Fibroblast of the conjunctiva (primary cell): ENCODE measurements at regions not wholly inside any gene's neighbourhood (a gene's known extent, or its start where the extent isn't known, plus 50 kb on each side); places are given as distances from the start of the nearest gene placed in this dataset.

ENCODE experiments used
- DNase-seq: peaks from one replicate; pipeline ENCODE4 v3.0.0-alpha.2; 2010; ENCODE audit warnings: low read depth

DNA sequence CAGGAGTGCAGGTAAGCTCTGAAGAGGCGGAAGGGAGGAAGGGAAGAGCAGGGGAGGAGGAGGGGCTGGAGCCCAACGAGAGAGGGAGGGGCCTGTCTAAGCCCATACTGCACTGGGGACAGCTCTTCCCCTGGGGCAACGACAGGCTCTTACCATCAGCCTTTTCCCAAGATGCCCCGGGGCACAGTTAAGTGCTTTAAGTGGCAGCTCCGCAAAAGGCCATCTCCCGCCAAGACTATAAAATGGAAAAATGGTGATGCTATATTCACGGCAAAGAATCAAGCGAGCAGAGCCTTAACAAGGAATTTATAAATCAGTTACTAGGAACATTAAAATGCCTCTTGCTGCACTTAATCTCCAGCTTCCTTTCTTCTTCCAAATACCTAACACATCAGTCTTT, 110.2 kb upstream of the NLRP1 start:
- no peak for DNase-seq

DNA sequence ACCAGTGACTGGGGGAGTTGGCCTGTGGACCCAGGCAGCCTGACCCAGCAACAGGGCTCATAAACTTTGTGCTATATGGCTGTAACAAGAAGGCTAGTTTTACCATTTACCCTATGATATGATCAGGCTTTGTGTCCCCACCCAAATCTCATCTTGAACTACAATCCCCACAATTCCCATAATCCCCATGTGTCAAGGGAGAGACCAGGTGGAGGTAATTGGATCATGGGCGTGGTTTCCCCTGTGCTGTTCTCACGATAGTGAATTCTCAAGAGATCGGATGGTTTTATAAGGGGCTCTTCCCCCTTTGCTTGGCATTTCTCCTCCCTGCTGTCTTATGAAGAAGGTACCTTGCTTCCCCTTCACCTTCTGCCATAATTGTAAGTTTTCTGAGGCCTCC, 111.2 kb upstream of the NLRP1 start:
- DNase-seq = no peak

DNA sequence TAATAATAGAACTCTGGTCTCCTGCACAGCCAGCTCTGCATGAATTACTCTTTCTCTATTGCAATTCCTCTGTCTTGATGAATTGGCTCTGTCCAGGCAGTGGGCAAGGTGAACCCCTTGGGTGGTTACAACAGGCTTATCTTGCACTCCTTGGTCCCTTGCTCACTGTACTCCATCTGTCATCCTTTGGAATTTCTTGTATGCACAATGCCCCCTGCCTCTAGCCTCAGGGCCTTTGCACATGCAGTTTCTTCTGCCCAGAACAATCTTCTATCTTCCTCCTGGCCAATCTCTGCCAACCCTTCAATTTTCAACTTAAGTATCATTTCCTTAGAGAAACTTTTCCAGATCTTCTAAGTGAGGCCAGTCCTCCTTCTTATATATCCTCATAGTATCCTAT, 114.7 kb upstream of the NLRP1 start:
- no peak for DNase-seq

DNA sequence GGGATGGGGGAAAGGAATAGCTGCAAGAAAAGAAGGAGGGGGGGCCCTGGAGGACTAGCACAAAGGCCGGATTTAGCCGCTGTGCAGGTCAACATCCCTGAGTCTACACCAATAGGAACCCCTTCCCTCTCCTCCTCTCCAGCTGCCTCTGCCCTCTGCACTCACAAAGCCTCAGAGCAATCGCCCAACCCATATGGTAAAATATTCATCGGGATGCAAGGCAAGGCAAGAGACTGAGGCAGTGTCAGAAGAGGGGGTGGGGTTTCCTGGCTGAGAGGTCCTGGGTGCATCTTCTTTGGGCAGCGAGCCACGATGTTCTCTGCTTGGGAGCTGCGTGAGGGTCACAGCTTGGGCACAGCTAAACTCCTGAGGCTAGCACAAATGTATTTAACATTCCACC, 115.5 kb upstream of the NLRP1 start:
- no peak for DNase-seq

DNA sequence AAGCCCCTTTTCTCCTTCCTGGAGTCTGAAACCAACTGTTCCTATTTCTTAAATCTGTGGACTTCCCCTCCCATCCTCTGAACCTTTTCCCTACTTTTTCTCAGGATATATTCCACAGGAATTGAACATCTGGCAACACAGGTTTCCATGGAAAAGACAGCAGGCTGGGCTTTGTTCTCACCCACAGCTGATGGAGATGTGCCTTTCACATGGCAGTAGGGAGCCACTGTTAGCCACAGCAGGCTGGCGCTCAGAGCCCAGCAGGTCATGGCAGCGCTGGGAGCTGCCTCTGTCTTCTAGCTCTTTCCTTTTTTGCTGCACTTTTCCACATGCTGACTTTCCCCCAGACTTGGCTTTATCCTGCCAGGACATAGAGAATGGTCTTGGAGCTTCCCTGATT, 116.4 kb upstream of the NLRP1 start:
- no peak for DNase-seq

DNA sequence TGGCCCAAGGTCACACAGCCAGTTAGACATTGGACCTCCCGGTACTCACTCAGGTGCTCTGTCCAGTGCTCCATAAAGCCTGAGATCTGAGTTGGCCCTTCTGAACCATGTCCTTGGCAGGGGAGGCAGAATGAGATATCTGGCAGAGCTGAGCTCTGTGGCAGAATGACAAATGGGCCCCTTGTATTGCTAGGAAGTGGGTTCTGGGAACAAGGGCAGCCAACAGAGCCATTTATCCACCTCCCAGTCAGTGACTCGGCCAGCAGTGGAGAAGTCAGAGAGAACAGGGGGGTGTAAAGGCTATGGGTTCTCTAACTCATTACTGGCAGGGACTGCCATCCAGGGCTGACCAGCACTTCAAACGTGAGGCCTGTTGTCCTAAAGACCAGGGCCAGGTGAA, 117.1 kb upstream of the NLRP1 start:
- no peak for DNase-seq

DNA sequence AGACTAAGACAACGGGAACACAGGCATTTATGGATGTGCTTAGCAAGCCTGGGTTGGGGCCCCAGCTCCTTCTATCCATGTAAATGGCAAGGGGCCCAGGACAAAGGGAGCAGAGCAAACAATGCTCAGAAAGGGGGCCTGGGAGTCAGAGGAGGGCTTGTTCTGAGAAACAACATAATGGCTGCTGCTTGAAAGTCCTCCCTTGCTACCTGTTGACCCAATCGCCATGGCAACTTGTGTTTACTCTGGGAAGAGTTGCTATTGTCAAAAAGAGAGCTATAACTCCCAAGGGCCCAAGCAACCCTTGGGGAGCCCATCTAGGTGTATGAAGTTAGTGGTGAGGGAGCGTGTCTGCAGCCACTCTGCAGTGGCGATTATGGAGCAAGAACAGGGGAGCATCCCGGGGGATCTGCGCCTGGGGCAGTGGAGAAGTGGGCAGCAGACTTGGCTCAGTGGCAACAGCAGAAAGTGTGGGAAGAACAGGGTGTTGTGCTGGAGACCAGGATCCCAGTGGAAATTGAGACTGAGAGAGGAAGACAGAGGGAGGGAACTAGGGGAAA, 118.7 kb upstream of the NLRP1 start:
- DNase-seq = no peak

DNA sequence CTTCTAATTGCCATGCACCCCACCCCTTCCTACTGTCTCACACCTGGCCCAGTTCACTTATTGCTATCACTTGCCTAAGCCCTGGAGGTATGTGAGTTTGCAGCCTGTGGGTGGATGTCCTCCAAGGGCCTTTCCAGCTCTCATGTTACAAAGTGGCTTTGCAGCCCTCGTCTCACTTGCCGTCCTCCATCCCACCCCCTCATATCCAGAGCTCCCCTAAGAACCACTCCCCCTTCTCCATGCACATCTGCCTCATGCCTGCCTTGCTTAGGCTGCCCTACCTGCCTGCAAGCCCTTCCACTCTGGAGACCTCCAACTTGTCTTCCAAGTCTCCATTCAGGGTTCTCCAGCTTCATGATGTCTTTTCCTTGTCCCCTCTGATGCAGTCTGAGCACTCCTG, 119.4 kb upstream of the NLRP1 start:
- DNase-seq = no peak

DNA sequence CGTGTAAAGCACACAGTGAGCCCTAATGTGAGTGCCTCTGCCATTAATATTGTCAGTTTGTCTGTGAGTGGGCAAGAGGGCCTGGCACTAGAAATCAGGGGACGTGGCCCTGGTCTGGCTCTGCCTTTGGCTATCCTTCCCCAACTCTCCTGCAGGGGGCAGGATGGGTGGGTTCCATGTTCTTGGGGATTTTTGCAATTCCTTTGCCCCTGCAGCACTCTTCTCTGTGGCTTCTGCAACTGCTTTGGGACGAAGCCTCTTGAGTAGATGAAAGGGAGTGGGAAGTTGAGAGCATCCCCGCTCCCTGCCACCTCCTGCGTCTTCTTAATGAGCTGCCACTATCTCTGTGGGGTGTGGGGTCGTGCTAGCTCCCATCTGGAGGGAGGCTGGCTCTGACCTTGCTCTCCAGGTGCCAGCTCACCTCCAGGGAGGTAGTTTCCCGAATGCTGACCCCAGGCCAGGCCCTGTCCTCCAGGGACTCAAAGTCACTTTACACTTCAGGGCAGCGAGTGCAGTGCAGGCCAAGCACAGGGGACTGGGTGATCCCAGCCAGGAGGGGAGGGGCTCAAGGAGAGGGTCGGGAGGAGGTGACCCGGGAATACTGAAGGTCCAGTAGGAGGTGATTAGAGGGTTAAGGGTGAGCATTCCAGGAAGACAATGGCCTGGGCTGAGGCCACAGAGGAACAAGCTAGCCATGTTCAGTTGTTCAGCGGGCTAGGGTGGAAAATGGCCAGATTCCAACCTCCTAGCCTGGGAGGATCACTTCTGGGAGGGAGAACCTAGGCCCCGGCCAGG, 121.0 kb upstream of the NLRP1 start:
- DNase-seq = no peak

DNA sequence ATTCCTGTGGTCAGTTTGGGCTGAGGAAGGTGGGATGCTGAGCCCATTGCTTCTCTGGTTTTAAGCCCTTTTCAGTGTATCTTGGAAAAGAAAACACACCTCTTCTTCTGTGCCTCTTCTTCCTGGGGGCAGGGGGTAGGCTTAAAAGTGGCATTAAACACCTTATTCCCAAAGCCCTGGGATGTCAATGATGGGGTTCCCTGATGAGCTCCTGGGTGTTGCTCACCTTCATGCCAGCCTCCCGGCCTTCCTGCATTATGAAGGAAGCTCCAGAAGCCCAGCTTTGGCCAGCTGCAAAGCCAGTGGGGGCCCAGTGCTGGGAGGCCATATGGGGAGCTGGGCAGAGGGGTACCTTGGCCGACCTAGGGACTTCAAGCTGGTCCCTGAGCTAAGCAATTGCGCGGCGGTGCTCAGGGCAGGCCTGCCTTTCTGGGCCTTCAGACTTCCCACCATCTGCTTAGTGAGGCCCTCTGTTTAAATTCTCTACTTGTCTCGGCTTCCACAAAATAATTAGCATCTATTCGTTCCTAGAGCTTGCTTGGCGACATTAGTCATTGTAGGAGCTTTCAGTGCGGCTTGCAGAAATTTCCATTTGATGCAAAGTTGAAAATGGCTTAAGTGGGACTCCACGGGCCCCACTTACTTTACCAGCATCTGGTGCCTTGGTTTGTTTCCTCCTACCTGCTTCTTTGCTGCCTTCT, 121.7 kb upstream of the NLRP1 start:
- DNase-seq = no peak

DNA sequence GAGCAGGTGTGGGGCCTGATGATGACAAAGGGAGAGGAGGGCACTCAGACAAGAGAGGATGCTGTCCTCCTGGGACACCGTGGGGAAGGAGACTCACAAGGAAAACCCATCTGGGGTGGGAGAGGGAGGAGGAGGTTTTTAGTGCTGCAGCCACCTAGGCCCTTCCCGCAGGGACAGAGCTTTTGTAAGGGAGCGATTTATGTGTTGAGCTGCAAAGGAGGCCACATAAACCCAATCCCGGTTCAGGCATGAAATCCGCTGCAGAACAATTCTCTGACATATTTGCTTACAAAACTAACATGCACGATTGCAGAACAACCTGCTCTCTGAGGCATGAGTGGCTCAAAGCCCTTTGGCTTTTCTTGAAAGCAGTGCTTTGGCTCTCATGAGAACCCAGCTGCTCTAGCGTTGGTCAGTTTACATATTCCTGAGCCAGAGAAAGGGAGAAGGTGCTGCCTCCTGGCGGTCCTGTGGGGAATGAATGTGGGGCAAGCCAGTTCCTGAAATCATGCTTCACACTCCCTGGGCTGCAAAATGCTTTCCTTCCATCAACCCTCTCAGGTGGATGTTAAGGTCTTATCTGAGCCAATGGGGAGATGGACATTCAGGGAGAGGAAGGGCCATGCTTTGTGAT, 122.4 kb upstream of the NLRP1 start:
- peak; percentile 27 for DNase-seq

DNA sequence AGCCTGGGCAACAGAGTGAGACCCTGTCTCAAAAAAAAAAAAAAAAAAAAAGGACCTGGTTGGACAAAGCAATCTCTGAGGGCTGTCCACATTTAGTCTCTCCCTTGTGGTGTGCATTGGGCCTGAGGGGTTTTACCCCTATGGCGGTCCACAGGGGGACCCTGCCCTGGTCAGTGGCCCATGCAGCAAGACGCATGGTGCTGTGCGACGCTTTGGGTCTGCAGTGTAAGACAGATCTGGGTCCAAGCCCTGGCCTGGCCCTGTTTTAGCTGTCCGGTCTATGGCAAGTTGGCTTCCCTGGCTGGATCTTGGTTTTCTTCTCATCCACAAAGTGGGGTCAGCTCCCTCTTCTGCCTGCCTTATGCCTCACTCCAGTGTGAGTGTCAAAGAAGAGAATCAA, 123.2 kb upstream of the NLRP1 start:
- DNase-seq = no peak

DNA sequence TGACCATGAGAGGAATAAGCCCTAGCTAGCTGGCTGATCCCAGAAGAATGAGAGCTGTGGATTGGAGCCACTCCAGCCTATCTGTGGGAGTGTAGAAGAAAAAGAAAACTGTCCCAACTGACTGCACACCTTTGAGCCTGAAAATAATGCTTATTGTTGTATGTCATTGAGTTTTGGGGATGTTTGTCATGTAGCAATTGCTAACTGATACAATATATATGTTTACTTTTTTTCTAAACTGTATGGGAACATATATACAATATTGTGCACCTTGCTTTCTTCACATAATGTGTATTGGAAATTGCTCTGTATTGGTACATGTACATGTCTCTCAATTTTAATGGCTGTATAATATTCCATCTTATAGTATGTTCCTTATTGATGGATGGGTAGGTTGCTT, 124.0 kb upstream of the NLRP1 start:
- no peak for DNase-seq

DNA sequence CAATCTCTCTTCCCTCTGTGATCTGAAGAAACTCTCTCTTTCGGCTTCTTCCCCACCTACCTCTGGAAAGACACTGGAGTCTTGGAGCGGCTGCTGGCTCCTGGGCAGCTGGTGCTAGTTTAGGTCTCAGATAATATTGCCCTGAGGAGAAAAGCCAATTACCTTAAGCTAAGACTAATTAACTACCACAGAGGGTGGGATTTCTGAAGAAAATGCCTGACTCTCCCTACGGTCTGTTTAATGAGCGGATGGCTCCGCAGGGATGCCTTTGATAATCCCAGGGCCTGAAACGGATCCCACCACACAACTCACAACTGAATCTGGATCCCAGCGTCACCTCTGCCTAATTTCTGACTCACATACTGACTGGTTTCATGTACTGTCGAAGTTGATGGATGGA, 127.0 kb upstream of the NLRP1 start:
- DNase-seq = no peak

DNA sequence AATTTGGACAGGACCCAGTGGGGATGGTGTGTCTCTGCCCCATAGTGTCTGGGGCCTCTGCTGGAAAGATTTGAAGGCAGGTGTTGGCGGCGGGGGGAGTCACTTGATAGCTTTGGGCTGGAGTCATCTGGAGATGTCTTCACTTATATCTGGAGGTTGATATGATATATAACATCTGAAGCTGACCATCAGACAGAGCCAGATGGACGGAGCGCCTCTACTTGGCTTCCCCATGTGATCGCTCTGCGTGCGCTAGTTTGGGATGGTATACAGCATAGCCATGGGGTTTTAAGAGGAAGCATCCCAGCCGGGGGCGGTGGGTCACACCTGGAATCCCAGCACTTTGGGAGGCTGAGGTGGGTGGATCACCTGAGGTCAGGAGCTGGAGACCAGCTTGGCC, 130.7 kb upstream of the NLRP1 start:
- DNase-seq = no peak

DNA sequence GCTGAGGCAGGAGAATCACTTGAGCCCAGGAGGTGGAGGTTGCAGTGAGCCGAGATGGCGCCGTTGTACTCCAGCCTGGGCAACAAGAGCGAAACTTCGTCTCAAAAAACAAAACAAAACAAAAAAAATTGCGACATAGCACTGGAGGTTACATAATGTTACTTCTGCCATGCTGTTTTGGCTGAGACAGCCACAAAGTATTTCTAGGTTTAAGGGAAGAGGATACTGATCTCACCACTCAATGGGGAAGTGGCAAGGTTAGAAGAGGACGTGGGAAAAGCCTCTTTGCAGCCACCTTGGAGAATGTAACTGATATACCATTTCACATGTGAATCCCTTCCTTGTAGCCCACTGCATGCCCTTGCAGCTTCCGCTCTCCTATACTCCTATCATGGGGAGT, 131.2 kb upstream of the NLRP1 start:
- no peak for DNase-seq

DNA sequence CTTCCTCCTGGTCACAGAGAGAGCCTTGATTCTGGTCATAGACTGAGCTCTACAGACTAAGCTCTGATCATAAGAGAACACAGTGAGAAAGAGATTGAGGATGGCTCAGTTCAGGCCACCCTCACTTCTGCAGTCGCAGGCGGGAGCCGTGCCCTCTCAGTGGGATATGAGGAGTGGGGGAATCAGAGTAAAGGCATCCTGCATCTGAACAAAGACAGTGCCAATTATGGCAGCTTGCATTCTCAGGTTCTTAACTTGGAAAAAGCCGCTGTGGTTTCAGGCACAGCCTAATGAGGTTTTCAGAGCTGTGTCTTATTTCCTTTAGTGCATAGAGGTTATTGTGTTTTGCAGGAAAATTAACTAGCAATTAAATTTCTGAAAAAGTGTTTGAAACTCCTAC, 134.4 kb upstream of the NLRP1 start:
- no peak for DNase-seq

DNA sequence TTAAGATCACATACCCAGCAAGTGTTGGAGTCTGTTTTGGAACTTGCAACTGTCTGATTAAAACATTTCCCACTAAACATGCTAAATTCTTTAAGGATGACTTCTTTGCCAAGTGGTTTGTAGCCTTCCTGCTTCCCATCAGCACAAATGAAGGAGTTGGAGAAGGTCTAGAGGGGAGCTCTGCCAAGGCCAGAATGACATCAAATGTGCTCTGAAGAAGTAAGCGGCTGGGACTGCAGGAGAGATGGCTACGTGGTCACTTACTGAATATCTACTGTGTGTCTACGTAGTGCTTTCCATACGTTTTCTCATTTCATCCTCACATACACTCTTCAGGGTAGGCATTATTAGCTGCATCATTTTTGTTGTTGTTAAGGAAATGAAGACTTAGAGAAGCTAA, 135.7 kb upstream of the NLRP1 start:
- DNase-seq = no peak

DNA sequence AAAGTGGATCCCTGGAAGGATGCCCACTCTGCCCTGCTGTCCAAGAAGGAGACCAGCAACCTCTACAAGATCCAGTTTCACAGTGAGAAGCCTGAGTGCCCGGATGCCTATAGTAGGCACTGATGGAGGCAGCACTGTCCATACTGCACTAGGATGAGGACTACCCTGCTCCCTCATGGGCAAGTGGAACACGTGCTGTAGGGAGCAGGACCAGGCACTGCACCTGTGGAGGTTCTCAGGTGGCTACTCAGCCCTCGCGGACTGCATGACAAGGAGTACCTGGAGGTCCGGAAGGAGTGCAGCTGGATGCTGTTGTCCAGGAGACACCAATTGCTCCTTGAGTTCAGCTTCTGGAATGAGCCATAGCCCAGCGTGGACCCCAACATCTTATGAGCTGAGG, 146.1 kb upstream of the NLRP1 start:
- no peak for DNase-seq

DNA sequence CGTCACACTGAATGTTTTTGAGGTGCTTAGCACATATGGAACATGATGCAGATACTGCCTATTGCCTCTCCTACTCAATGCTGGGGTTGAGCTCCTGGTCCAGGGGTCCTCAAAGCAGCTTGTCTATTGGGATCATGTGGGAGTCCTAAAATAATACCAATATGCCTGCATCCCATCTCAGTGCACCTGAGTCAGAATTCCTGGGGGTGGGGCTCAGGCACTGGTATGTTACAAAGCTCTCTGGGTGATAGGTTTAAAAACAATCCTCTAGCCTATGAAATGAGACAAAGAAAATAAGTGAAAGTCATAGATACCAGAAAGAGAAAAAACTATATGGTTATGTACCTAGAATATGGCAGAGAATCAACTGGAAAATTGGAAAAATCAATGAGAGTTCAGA, 156.6 kb upstream of the NLRP1 start:
- no peak for DNase-seq

DNA sequence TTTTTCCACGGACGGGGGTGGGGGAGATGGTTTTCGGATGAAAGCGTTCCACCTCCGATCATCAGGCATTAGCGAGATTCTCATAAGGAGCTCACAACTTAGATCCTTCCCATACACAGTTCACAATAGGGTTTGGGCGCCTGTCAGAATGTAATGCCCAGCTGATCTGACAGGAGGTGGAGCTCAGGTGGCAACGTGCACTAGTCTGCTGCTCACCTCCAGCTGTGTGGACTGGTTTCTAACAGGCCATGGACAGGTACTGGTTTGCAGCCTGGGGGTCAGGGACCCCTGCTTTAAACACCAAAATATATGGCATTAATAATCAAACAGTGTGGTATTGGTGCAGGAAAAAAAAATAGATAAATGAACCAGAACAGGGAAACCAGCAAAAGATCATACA, 157.5 kb upstream of the NLRP1 start:
- no peak for DNase-seq

DNA sequence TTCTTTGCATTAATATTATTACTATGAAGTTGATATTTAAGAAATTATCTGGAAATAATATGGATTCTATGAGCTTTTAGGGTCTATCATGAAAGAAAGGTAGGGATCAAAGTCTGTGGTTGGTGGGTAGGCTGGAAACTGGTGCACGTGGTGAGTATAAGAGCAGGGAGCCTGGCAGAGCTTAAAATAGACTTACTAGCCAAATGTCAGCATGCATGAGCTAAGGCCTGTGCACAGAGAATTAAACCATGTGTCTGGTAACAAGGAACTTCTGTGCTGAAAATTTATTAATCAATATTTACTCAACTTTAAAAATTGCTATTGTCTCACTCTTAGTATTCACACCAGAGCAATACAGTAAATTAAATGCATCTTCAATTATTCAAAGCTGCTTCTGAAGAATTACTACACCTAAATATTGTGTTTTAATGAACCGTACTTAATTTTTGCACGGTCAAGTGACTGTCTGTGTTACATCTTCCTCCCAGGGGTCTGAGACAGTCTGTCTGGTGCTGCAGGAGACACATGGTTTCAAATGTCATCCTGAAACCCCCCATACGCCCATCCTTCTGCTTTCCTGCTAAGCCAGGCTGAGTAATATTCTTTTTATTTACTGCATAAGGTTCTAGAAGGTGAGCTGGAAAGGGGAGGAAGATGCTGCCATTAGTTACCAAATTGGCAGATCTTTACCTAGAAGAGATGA, 161.0 kb upstream of the NLRP1 start:
- no peak for DNase-seq

DNA sequence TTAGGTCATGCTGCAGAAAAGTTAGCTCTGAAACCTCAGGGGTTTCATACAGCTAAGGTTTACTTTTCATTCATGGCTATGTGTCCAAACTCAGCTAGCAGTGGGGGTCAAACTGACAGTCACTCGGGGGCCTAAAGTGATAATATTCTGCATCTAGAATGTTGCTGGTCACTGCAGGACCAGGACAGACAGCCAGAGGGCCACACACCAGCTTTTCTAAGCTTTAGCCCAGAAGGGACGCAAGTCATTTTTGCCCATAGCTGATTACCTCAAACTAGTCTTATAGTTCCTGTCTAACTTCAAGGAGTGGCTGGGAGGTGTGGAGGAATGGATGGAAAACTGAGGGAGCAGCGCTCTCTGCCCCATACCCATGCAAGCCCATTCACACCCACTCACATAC, 163.0 kb upstream of the NLRP1 start:
- no peak for DNase-seq
